AG10803 (cell line): ENCODE measurements at regions not wholly inside any gene's neighbourhood (a gene's known extent, or its start where the extent isn't known, plus 50 kb on each side); places are given as distances from the start of the nearest gene placed in this dataset.

Experiments
- DNase-seq: peaks from one replicate; pipeline ENCODE4 v3.0.0; 2010; ENCODE audit warnings: low read depth
- H3K4me3 ChIP-seq: 2 replicates; pipeline ENCODE4 v1.5.1; 2011; ENCODE audit warnings: mild to moderate bottlenecking, low read length, control low read depth
- CTCF ChIP-seq: conservative IDR thresholded peaks from 2 replicates; pipeline ENCODE4 v1.5.1; 2011; ENCODE audit warnings: mild to moderate bottlenecking, low read length, control low read depth, inconsistent platforms

DNA sequence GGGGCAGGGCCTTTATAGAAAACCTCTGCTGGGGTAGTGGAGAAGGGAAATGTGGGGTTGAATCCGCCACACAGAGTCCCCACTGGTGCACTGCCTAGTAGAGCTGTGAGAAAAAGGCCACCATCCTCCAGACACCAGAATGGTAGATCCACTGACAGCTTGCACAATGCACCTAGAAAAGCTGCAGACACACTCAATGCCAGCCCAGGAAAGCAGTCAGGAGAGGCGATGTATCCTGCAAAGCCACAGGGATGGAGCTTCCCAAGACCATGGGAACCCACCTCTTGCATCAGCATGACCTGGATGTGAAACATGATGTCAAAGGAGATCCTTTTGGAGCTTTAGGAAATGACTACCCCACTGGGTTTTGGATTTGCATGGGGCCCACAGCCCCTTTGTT, 958.0 kb upstream of the MIR17HG start:
- no peak for TF ChIP-seq CTCF
- no peak overlapping the region for H3K4me3 ChIP-seq
- no peak for DNase-seq

GRCh38 chr13:90393408-90393807, 954.1 kb upstream of the MIR17HG start:
- no peak for TF ChIP-seq CTCF

GRCh38 chr13:90395348-90395747, 952.1 kb upstream of the MIR17HG start:
- TF ChIP-seq CTCF, result no peak
- H3K4me3 ChIP-seq, result no peak overlapping the region
- DNase-seq, result no peak

More at GRCh38 chr13:90393408-90393807, 954.1 kb upstream of the MIR17HG start:
- DNase-seq, result no peak
- H3K4me3 ChIP-seq, result no peak overlapping the region

DNA sequence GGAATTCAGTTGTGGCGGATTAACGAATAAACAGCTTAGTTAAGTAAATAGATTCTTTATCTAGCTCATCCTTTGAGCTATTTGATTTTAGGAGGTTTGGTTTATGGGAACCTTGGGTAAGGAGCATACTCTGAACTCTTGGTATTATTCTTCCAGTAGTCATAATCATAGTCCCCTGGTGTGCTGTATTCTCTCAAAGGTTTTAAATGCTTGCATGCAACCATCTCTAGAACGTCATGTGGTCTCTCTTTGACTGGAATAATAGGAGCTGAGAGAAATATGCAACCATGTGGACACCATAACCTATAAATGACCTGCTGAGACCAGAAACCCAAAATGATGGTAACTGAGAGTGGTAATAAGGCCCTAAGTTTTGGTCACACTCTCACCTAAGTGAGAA, 951.6 kb upstream of the MIR17HG start:
- no peak overlapping the region for H3K4me3 ChIP-seq
- no peak for DNase-seq
- no peak for TF ChIP-seq CTCF

DNA sequence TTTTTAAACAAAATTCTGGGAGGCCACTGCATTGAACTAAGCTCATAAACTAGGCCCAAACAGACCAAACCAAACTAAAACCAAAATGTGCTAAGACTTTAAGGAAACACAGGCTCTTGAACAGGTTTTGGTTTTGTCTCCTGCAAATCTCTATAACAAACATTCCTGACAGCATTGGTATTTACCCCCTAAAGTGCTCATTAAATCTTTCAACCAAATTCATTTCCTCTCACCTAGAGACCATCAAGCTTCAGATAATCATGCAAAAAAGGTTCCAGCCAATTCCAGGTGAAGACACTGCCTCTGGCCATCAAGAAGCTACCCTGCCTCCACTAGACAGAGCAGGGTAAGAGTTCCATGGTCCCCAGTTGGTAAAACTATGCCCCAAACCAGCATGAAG, 951.2 kb upstream of the MIR17HG start:
- no peak overlapping the region for H3K4me3 ChIP-seq
- DNase-seq, result no peak
- no peak for TF ChIP-seq CTCF

GRCh38 chr13:90397503-90397902, 950.0 kb upstream of the MIR17HG start:
- H3K4me3 ChIP-seq, result no peak overlapping the region
- TF ChIP-seq CTCF, result no peak
- no peak for DNase-seq

GRCh38 chr13:90400372-90400771, 947.1 kb upstream of the MIR17HG start:
- TF ChIP-seq CTCF, result no peak
- H3K4me3 ChIP-seq, result no peak overlapping the region
- no peak for DNase-seq
